HG03097 (cell line): ENCODE measurements at regions not wholly inside any gene's neighbourhood (a gene's known extent, or its start where the extent isn't known, plus 50 kb on each side); places are given as distances from the start of the nearest gene placed in this dataset.

ENCODE experiments used
- ATAC-seq: cut with Tn5 transposase; IDR thresholded peaks from one replicate; pipeline ENCODE4 v1.9.1; 2021; ENCODE audit not compliant: unreplicated experiment, low FRiP score

GRCh38 chr17:69928611-69929010, 146.4 kb upstream of the KCNJ16 start:
- ATAC-seq: no peak

- no peak for ATAC-seq
These were observed 138.0 kb upstream of the KCNJ16 start for GRCh38 chr17:69936996-69937395.

- no peak for ATAC-seq
These were observed 132.0 kb upstream of the KCNJ16 start for GRCh38 chr17:69943058-69943457.

- ATAC-seq: no peak
These were observed 130.6 kb upstream of the KCNJ16 start for GRCh38 chr17:69944406-69944805.

- ATAC-seq: no peak
These were observed 129.3 kb upstream of the KCNJ16 start for GRCh38 chr17:69945698-69946185.

GRCh38 chr17:69947027-69947759, 127.8 kb upstream of the KCNJ16 start:
- no peak for ATAC-seq

- no peak for ATAC-seq
These were observed 126.6 kb upstream of the KCNJ16 start for GRCh38 chr17:69948406-69948805.

- ATAC-seq: no peak
These were observed 125.5 kb upstream of the KCNJ16 start for GRCh38 chr17:69949496-69949895.

- ATAC-seq: no peak
These were observed 124.9 kb upstream of the KCNJ16 start for GRCh38 chr17:69949973-69950695.

GRCh38 chr17:69950701-69951418, 124.2 kb upstream of the KCNJ16 start:
- ATAC-seq: no peak

- ATAC-seq: no peak
These were observed 120.6 kb upstream of the KCNJ16 start for GRCh38 chr17:69954241-69954925.

- ATAC-seq: no peak
These were observed 117.0 kb upstream of the KCNJ16 start for GRCh38 chr17:69958063-69958462.

GRCh38 chr17:69959283-69959682, 115.7 kb upstream of the KCNJ16 start:
- ATAC-seq: no peak

GRCh38 chr17:69960755-69961154, 114.3 kb upstream of the KCNJ16 start:
- no peak for ATAC-seq

GRCh38 chr17:69961501-69962145, 113.4 kb upstream of the KCNJ16 start:
- no peak for ATAC-seq

GRCh38 chr17:69962436-69962995, 112.5 kb upstream of the KCNJ16 start:
- ATAC-seq: no peak

GRCh38 chr17:69967910-69968411, 107.1 kb upstream of the KCNJ16 start:
- ATAC-seq: no peak

- ATAC-seq: no peak
These were observed 105.1 kb upstream of the KCNJ16 start for GRCh38 chr17:69969897-69970296.

- no peak for ATAC-seq
These were observed 102.8 kb upstream of the KCNJ16 start for GRCh38 chr17:69972251-69972650.

- ATAC-seq: no peak
These were observed 99.2 kb upstream of the KCNJ16 start for GRCh38 chr17:69975808-69976207.
